GM21825 (cell line): ENCODE measurements at regions not wholly inside any gene's neighbourhood (a gene's known extent, or its start where the extent isn't known, plus 50 kb on each side); places are given as distances from the start of the nearest gene placed in this dataset.
"Not testable (repeated sequence)": the region's sequence is repeated elsewhere in the genome, so short reads cannot be mapped to it uniquely, and the experiment has no call there.

Experiments used
- ATAC-seq: cut with Tn5 transposase; IDR thresholded peaks from one replicate; pipeline ENCODE4 v1.9.1; 2021; ENCODE audit warnings: mild to moderate bottlenecking, moderate library complexity; ENCODE audit not compliant: unreplicated experiment

- ATAC-seq: no peak
Observed at GRCh38 chr1:29805122-29805895, 569.0 kb downstream of the PTPRU start.

DNA sequence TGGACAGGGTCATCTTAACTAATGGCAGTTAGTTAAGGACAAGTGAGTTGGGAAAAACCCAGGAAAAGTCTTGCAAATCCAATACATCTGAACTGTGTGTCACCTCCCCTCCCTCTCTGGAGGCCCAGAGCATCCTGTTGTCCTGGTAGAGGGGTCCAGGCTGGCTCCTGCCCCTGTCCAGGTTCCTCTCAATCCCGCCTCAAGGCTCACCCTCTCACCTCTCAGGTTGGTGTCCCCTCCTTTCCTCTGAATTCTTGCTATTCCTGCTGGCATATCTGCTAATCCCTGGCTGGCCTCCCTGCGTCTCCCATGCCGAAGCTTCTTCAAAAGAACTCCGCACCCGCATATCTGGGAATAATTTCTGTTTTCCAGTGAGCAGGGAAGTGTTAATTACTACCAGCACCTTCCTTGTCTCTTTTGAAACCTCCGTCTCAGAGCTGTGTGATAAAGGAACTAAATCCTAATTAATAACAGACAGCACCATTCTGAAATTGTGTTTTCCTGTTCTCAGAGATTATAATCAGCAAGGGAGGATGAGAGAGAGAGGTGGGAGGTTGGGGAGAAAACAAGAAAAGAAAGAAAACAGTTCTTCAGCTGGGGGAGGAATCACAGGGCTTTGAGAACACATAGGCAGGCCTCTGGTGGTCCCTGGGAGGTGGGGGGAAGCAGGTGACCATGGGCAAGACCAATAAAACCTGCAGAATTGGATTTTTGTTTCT, 568.0 kb downstream of the PTPRU start:
- ATAC-seq: no peak

- no peak for ATAC-seq
Observed at GRCh38 chr1:29803486-29803885, 567.2 kb downstream of the PTPRU start.

DNA sequence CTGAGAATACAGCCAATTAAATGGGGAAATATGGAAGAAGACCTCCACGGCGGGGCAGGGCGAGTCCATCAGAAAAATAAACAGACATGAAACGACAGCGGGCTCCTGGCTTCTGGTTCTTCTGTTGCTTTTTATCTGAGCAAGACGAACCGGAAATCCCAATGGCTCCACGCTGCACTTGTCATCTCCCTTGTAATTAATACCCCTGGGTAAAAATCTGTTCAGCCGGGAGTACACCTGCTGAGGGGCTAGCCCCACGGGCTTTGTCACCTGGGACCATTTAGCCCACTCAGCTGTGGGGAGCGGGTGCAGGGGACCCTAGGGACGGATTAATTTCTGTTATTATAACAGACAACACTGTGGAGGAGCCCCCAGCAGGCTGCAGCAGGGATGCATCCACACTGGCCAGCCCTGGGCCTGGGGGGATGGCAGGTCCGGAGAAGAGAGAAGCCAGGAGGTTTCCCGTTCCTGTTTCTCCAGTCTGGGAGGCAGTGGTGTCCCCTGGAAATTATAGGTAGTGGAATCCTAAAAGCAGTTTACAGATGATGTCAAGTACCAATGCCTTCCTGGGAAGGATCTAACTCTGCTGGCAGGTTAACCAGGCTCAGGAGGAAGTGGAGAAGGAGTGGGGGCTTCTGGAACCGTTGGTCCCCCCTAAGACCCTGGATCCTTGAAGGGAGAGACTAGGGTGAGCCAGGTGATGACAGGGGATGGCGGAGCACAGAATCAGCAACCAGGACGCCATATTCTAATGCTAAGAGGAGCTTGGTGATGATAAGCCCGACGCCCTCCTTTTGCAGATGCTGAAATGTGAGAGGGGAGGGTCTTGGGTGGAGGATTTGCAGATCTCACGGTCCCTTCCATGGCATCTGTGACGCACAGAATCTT, 566.1 kb downstream of the PTPRU start:
- no peak for ATAC-seq

DNA sequence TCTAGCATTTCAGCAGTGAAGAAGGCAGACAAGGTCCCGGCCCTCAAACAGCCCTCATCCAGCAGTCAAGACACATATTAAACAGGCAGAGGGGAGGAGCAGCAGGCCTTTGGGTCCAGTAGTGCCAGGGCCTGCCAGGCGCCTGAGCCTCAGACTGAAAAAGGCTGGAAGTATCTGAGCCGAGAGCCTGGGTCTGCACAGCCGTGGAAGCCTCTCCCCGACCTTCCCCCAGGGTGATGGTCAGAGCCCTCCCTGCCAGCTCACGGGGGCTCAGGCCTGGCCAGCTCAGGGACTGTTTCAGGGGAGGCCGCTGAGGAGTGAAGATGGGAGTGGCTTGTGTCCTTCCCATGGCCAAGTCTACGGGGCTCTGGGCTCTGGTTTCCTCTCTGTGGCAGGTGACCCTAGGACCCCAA, 565.2 kb downstream of the PTPRU start:
- no peak for ATAC-seq

DNA sequence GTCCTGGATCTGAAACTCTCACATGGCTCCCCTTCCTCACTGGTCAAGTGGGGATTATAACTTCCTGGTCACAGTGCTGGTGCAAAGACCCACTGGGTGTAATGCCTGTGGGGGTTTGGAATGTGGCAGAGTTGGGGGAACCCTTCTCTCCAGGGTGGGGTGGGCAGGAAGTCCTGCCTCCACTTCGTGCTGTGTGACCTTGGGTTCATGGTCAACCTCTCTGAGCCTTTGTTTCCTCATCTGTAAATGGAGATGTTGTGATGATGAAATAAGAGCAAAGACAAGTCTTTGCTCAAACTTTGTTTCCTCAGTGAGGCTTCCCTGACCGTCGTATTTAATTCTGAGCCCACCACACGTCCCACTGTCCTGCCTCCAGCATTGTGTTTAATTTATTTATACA, 564.7 kb downstream of the PTPRU start:
- no peak for ATAC-seq

- no peak for ATAC-seq
Observed at GRCh38 chr1:29800522-29800956, 564.2 kb downstream of the PTPRU start.

- no peak for ATAC-seq
Observed at GRCh38 chr1:29800120-29800519, 563.8 kb downstream of the PTPRU start.

DNA sequence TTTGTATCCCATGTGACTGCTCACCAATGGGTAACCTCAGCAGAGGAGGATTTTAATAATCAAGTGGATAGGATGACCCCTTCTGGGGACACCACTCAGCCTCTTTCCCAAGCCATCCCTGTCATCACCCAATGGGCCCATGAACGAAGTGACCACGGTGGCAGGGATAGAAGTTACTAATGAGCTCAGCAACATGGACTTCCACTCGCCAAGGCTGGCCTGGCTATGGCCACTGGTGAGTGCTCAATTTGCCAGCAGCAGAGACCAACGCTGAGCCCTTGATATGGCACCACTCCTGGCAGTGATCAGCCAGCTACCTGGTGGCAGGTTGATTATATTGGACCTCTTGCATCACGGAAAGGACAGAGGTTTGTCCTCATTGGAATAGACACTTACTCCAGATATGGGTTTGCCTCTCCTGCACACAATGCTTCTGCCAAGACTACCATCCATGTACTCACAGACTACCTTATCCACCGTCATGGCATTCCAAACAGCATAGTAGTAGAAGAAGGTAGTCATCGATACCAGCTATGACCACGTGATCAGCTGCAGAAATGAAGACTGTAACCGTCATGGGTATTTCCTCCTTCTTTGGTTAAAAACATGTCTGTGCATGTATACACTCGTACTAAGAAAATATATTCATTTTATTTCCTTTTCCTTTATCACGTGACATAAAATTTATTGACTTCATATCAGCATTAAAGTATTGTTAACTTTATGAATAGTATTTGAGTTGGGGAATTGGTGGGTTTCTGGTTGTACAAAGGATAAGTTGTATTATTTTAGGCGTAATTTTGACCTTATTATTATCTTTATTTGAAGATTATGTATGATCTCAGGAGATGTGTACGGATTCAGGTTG, 562.6 kb downstream of the PTPRU start:
- no peak for ATAC-seq

DNA sequence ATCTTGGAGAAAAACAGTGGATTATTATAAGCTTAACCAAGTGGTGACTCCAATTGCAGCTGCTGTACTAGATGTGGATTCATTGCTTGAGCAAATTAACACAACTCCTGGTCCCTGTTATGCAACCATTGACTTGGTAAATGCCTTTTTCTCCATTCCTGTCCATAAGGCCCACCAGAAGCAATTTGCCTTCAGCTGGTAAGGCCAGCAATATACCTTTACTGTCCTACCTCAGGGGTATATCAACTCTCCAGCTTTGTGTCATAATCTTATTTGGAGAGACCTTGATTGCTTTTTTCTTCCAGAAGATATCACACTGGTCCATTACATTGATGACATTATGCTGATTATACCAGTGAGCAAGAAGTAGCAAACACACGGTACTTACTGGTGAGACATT, 560.8 kb downstream of the PTPRU start:
- not testable (repeated sequence) for ATAC-seq

- ATAC-seq: not testable (repeated sequence)
Observed at GRCh38 chr1:29795965-29796364, 559.6 kb downstream of the PTPRU start.

- no peak for ATAC-seq
Observed at GRCh38 chr1:29793653-29794348, 557.5 kb downstream of the PTPRU start.

DNA sequence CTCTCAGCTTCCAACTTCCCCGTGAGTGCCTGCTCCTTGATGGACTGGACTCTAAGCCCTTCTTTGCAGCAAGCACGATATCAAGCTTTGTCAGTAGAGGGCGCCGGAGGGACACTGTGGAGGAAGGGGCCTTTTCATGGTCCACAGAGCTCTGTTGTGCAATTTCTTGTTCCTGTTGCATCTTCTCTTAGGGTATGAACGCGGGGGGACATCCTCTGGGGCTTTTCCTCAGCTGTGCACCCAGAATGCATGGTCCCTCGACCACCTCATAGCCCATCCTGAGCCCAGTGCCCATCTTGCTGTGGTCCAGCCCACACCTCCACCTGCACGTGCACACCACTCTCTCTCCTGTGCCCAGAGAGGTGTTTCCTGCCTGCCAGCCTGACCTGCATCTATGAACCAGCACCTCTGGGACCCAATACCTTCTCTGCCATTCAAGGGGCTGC, 556.8 kb downstream of the PTPRU start:
- ATAC-seq: no peak

- ATAC-seq: no peak
Observed at GRCh38 chr1:29789910-29790247, 553.6 kb downstream of the PTPRU start.

DNA sequence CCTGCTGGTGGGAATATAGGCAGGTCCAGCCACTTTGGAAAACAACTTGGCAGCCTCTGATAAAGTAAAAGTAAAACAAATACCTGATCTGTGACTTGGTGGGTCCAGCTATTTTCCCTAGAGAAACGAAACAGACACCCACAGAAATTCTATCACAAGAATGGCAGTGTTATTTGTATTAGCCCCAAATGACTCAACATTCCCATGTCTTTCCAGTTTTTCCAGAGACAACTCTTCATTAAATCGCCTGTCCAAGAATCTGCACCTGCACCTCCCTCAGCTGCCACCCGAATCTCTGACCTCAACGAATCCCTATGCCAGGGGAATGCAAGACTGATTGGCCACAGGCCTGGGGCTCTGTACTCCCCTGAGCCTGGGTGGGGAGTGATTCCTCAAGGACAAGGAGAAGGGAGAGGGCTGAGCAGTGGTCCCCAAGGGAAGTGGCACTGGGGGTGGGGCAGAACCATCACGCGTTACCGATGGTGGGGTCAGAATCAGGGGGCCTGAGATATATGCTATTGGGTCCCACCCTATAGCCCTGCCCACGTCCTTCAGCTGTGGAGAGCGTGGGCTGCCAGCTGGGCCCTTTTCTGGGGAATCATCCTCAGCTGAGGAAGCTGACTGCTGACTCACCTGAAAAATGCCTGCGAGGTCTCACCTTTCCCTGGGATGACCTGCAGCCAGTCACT, 553.0 kb downstream of the PTPRU start:
- no peak for ATAC-seq

DNA sequence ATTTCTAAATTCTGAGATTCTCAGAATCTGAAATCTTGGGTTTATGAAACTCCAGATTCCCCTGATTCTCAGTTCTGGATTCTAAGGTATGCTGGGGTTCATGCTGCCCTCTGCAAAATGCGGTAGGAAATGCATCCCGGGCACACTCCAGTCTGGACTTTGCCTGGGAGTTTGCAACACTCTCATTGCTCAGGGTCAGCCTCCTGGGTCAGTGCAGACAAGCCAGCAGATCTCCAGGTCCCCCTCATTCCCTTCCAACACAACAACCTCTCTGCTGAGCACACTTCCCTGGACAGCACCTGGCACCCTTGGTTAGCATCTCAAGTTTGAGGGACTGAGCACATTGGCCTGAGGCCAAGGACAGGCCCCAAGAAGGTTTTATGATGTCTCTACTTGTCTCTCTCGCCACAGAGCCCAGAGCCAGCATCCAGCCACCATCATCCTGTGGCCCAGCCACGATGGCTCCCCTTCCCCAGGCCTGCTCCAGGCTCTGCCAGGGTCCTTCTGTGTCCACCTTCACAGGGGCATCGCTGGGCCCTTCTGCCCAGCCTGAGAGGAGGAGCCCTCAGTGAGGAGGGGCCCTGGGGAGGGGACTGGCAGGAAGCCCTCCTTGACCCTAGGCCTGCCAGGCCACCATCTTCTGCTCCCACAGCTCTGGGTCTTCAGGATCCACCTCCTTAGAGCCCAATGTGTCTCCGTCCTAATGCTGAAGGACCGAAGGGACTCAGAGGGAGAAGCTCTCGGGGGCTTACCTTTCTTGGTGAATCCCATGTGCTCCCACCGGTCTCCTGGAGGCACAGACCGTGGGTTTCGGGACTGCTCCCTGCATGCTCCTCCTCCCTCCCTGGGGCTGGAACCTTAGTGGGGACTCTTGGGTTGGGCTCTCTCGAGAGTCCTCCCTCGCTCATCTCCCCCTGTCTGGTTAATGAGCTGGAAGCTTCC, 550.7 kb downstream of the PTPRU start:
- no peak for ATAC-seq

DNA sequence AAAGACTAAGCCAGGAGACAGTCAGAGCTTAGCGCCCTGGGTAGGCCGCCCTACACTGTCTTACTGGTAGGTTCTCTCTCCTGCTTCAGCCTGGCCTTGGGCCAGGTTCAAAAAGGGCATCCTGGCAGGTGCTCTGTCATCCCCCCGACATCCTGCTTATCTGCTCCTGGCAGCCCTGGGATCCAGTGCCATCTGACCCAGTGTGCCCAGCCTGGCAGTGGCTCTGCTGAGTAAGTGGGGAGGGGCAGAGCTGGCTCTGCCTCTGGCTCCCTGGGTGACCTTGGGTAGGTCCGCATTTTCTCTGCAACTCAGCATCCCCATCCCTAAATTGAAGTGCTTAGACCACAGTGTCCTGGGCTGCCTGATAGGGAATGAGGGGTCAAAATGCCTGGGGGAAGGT, 549.9 kb downstream of the PTPRU start:
- no peak for ATAC-seq

- ATAC-seq: no peak
Observed at GRCh38 chr1:29785554-29785953, 549.2 kb downstream of the PTPRU start.
